IMR-90 (cell line): ENCODE measurements at regions not wholly inside any gene's neighbourhood (a gene's known extent, or its start where the extent isn't known, plus 50 kb on each side); places are given as distances from the start of the nearest gene placed in this dataset.

Source experiments
- ATAC-seq: fragments of 200-7000 bp; cut with Tn5 transposase; 2 replicates; pipeline ENCODE4 v1.9.1; 2020; ENCODE audit warnings: low read depth, mild to moderate bottlenecking, moderate library complexity
- BruUV-seq: library from RNA; stranded (reverse); fragments of 400-500 nt; replicated peaks from 2 replicates; lab custom pipeline; 2021; lab: Mats Ljungman, UMichigan
- CTCF ChIA-PET: fragments of 300-600 bp; formaldehyde crosslinking; extraction: SDS; loops from one replicate; lab custom pipeline; 2021; ENCODE audit warnings: antibody characterized with exemption; lab: Yijun Ruan, JAX
- POLR2A ChIA-PET: fragments of 300-600 bp; sonication (Branson Sonifier 250); formaldehyde crosslinking; loops from one replicate; lab custom pipeline; 2022; ENCODE audit warnings: antibody characterized with exemption; ENCODE audit not compliant: unreplicated experiment; lab: Charles Lee
- DNase-seq: peaks from one replicate; pipeline ENCODE4 v3.0.0; 2013
- H2AFZ ChIP-seq: replicated peaks from 2 replicates; pipeline ENCODE3; 2013; ENCODE audit warnings: low read length, mild to moderate bottlenecking; ENCODE audit not compliant: poor library complexity
- H2AK5ac ChIP-seq: 2 replicates; pipeline ENCODE4 v1.6.1; 2013; ENCODE audit warnings: low read depth, low read length, inconsistent platforms
- H2AK9ac ChIP-seq: replicated peaks from 2 replicates; pipeline ENCODE3; 2013; ENCODE audit warnings: mild to moderate bottlenecking, low read depth, low read length, moderate library complexity; ENCODE audit not compliant: poor library complexity
- H2BK120ac ChIP-seq: 2 replicates; pipeline ENCODE4 v1.6.1; 2013; ENCODE audit warnings: low read depth, low read length, inconsistent platforms
- H2BK15ac ChIP-seq: 3 replicates; pipeline ENCODE4 v1.6.1; 2013; ENCODE audit warnings: low read depth, low read length, inconsistent platforms
- H2BK20ac ChIP-seq: 2 replicates; pipeline ENCODE4 v1.6.1; 2013; ENCODE audit warnings: low read depth, mild to moderate bottlenecking, inconsistent platforms, low read length, moderate library complexity
- H2BK5ac ChIP-seq: 2 replicates; pipeline ENCODE4 v1.6.1; 2013; ENCODE audit warnings: mild to moderate bottlenecking, low read depth, low read length, inconsistent platforms; ENCODE audit not compliant: poor library complexity, severe bottlenecking
- H3K14ac ChIP-seq: replicated peaks from 2 replicates; pipeline ENCODE4 v1.6.1; 2013; ENCODE audit warnings: low read depth, low read length, inconsistent platforms
- H3K18ac ChIP-seq: 2 replicates; pipeline ENCODE4 v1.6.1; 2013; ENCODE audit warnings: low read depth, low read length, control low read depth
- H3K23ac ChIP-seq: 2 replicates; pipeline ENCODE4 v1.6.1; 2013; ENCODE audit warnings: low read depth, low read length, inconsistent platforms
- H3K27ac ChIP-seq: 2 replicates; pipeline ENCODE4 v1.5.1; 2013; ENCODE audit warnings: mild to moderate bottlenecking, control low read depth, low read length; ENCODE audit not compliant: insufficient read depth
- H3K27me3 ChIP-seq: 2 replicates; pipeline ENCODE4 v1.6.1; 2013; ENCODE audit warnings: low read length; ENCODE audit not compliant: control insufficient read depth, insufficient read depth
- H3K36me3 ChIP-seq: 2 replicates; pipeline ENCODE4 v1.6.1; 2013; ENCODE audit warnings: low read length, mixed read lengths; ENCODE audit not compliant: control insufficient read depth, insufficient read depth
- H3K4ac ChIP-seq: 2 replicates; pipeline ENCODE4 v1.6.1; 2013; ENCODE audit warnings: low read depth, low read length, inconsistent platforms
- H3K4me1 ChIP-seq: 2 replicates; pipeline ENCODE4 v1.6.1; 2013; ENCODE audit warnings: low read length, mixed read lengths; ENCODE audit not compliant: control insufficient read depth, insufficient read depth
- H3K4me2 ChIP-seq: 2 replicates; pipeline ENCODE4 v1.6.1; 2013; ENCODE audit warnings: low read depth, mild to moderate bottlenecking, control low read depth, low read length, moderate library complexity
- H3K4me3 ChIP-seq: 2 replicates; pipeline ENCODE4 v1.5.1; 2013; ENCODE audit warnings: low read depth, mild to moderate bottlenecking, control low read depth, low read length, moderate library complexity; ENCODE audit not compliant: insufficient read depth
- H3K56ac ChIP-seq: 2 replicates; pipeline ENCODE4 v1.6.1; 2013; ENCODE audit warnings: low read length, inconsistent platforms; ENCODE audit not compliant: insufficient read depth; ENCODE audit errors: extremely low read depth
- H3K79me1 ChIP-seq, 2 experiments: 2 replicates each; pipeline ENCODE4 v1.6.1; 2013; ENCODE audit warnings: low read length in 2 of 2, inconsistent platforms in 1 of 2, low read depth in 1 of 2
- H3K9ac ChIP-seq: 2 replicates; pipeline ENCODE4 v1.6.1; 2013; ENCODE audit warnings: low read depth, low read length, control low read depth
- H3K9me1 ChIP-seq: 2 replicates; pipeline ENCODE4 v1.6.1; 2013; ENCODE audit warnings: low read length, inconsistent platforms; ENCODE audit not compliant: insufficient read depth
- H3K9me3 ChIP-seq: 2 replicates; pipeline ENCODE4 v1.6.1; 2013; ENCODE audit warnings: low read length; ENCODE audit not compliant: control insufficient read depth, insufficient read depth
- H4K20me1 ChIP-seq: 2 replicates; pipeline ENCODE4 v1.6.1; 2013; ENCODE audit warnings: low read length, inconsistent platforms; ENCODE audit not compliant: insufficient read depth
- H4K5ac ChIP-seq: 2 replicates; pipeline ENCODE4 v1.6.1; 2013; ENCODE audit warnings: mild to moderate bottlenecking, low read depth, low read length, control low read depth
- H4K8ac ChIP-seq, 2 experiments: 2 replicates each; pipeline ENCODE4 v1.6.1; 2013; ENCODE audit warnings: low read depth in 2 of 2, low read length in 2 of 2, control low read depth in 1 of 2, inconsistent platforms in 1 of 2
- H4K91ac ChIP-seq: 2 replicates; pipeline ENCODE4 v1.6.1; 2013; ENCODE audit warnings: low read depth, low read length, inconsistent platforms; ENCODE audit not compliant: insufficient read depth
- BHLHE40 ChIP-seq: fragments of 150-350 bp; IDR thresholded peaks from 2 replicates; pipeline ENCODE4 v1.6.1; 2016; ENCODE audit warnings: mild to moderate bottlenecking, low read depth, low read length
- CEBPB ChIP-seq: IDR thresholded peaks from 2 replicates; pipeline ENCODE4 v1.6.1; 2012; ENCODE audit warnings: low read depth, low read length, improper control_type of control experiment
- CHD1 ChIP-seq: IDR thresholded peaks from 2 replicates; pipeline ENCODE4 v1.6.1; 2012; ENCODE audit warnings: low read depth, low read length, improper control_type of control experiment
- ELK1 ChIP-seq: fragments of 150-350 bp; IDR thresholded peaks from 2 replicates; pipeline ENCODE4 v1.6.1; 2016; ENCODE audit warnings: low read depth, mild to moderate bottlenecking, low read length, moderate library complexity, borderline replicate concordance
- FOS ChIP-seq: fragments of 150-350 bp; IDR thresholded peaks from 2 replicates; pipeline ENCODE4 v1.6.1; 2016; ENCODE audit warnings: low read depth, low read length
- MAFK ChIP-seq: IDR thresholded peaks from 2 replicates; pipeline ENCODE4 v1.6.1; 2012; ENCODE audit warnings: low read depth, low read length, improper control_type of control experiment
- MAZ ChIP-seq: IDR thresholded peaks from 2 replicates; pipeline ENCODE4 v1.6.1; 2012; ENCODE audit warnings: low read depth, mild to moderate bottlenecking, low read length, improper control_type of control experiment, moderate library complexity, borderline replicate concordance
- MXI1 ChIP-seq: IDR thresholded peaks from 2 replicates; pipeline ENCODE4 v1.6.1; 2012; ENCODE audit warnings: low read depth, mild to moderate bottlenecking, low read length, moderate library complexity, borderline replicate concordance
- NFE2L2 ChIP-seq: fragments of 150-350 bp; IDR thresholded peaks from 2 replicates; pipeline ENCODE4 v1.6.1; 2016; ENCODE audit warnings: low read depth, mild to moderate bottlenecking, low read length
- POLR2A ChIP-seq: IDR thresholded peaks from 2 replicates; pipeline ENCODE4 v1.6.1; 2012; ENCODE audit warnings: mild to moderate bottlenecking, low read depth, low read length
- RAD21 ChIP-seq: IDR thresholded peaks from 2 replicates; pipeline ENCODE4 v1.6.1; 2012; ENCODE audit warnings: low read length, improper control_type of control experiment
- RCOR1 ChIP-seq: IDR thresholded peaks from 2 replicates; pipeline ENCODE4 v1.6.1; 2012; ENCODE audit warnings: mild to moderate bottlenecking, low read length, improper control_type of control experiment; ENCODE audit not compliant: insufficient replicate concordance
- RFX5 ChIP-seq: IDR thresholded peaks from 2 replicates; pipeline ENCODE4 v1.8.0; 2012; ENCODE audit warnings: low read depth, mild to moderate bottlenecking, low read length, moderate library complexity
- SMC3 ChIP-seq: fragments of 150-350 bp; IDR thresholded peaks from 2 replicates; pipeline ENCODE4 v1.6.1; 2016; ENCODE audit warnings: low read depth, mild to moderate bottlenecking, antibody characterized with exemption, low read length, moderate library complexity
- USF2 ChIP-seq: fragments of 150-350 bp; IDR thresholded peaks from 2 replicates; pipeline ENCODE4 v1.6.1; 2017; ENCODE audit warnings: mild to moderate bottlenecking, antibody characterized with exemption, low read length, low read depth
- WGBS, 2 experiments: methylation state at CpG; one replicate each; pipeline versions ENCODE4 v1.1.5 to v1.1.7; 2013; ENCODE audit warnings: missing lambda C conversion rate in 2 of 2; ENCODE audit not compliant: insufficient read length in 1 of 2; ENCODE audit errors: extremely low coverage in 2 of 2; 5-methylcytosine and 5-hydroxymethylcytosine counted together
- dilution Hi-C: fragments of 300-500 bp; cut with HindIII; formaldehyde crosslinking; loops from one replicate; pipeline ENCODE4 v1.14.3; 2018; ENCODE audit warnings: low sequenced_read_pairs; ENCODE audit not compliant: unreplicated experiment
- in situ Hi-C: fragments of 300-500 bp; cut with MboI; formaldehyde crosslinking; loops from 3 replicates; pipeline ENCODE4 v1.14.3; 2019; ENCODE audit warnings: low sequenced_read_pairs, inconsistent platforms, mixed read lengths
- intact Hi-C: fragments of 100-400 bp; cut with micrococcal nuclease; formaldehyde crosslinking; loops from 2 replicates; pipeline ENCODE4 v1.10.0; 2022
- TF ChIP-seq, protein P1 (sequence below): conservative IDR thresholded peaks from 2 replicates; pipeline ENCODE4 v1.5.1; 2012; ENCODE audit warnings: mild to moderate bottlenecking, low read depth, low read length, improper control_type of control experiment

DNA sequence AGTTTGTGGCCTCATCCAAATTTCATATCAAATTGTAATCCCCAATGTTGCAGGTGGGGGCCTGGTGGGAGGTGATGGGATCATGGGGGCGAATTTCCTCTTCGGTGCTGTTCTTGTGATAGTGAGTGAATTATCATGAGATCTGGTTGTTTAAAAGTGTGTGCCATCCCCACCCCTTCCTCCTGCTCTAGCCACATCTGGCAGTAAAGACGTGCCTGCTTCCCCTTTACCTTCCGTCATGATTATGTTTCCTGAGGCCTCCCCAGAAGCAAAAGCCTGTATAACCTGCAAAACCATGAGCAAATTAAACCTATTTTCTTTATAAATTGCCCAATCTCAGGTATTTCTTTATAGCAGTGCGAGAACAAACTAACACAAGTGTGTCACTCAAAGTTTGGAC, 71.0 kb upstream of the MOCS2 start:
- Histone ChIP-seq H3K4me2 (no peak overlapping the region), H2AK5ac (no peak overlapping the region), H2BK15ac (no peak overlapping the region), H4K91ac (no peak overlapping the region), H3K27me3 (no peaks in the 10 kb centered on the region), H3K14ac (no peak overlapping the region), H2AK9ac (no peak overlapping the region), H4K5ac (no peak overlapping the region), H3K27ac (no peak overlapping the region), H3K9ac (no peak overlapping the region), H3K18ac (no peak overlapping the region), H3K4me3 (no peak overlapping the region), H2AFZ (no peak overlapping the region), H2BK20ac (no peak overlapping the region), H3K9me1 (no peaks in the 10 kb centered on the region), H2BK120ac (no peak overlapping the region), H4K20me1 (no peaks in the 10 kb centered on the region), H4K8ac (no peak overlapping the region), H2BK5ac (no peak overlapping the region), H3K23ac (no peak overlapping the region), H3K4me1 (no peaks in the 10 kb centered on the region; the same call in 1 of the 2 replicates), H3K4ac (no peak overlapping the region), H3K79me1 (no peaks in the 10 kb centered on the region), H3K36me3 (no peaks in the 10 kb centered on the region), H3K56ac (no peak overlapping the region), H3K9me3 (no peaks in the 10 kb centered on the region)
- in situ Hi-C loops (loop anchor here (5.0 kb wide), 2 partner anchors 57 to 252 kb away; no protein-coding TSS in a partner anchor), intact Hi-C loops (no loop called here), dilution Hi-C loops (no loop called here)
- ChIA-PET CTCF (interaction anchor here (0.6 kb wide), 1 partner anchor 82 kb away, joined by 3 read pairs; no protein-coding TSS in a partner anchor), POLR2A (no interaction called here)
- no TSS peak for BruUV-seq
- no CpG with 5 or more reads among the region's 5 CpGs for WGBS, 2 experiments
- TF ChIP-seq POLR2A: no peak
- TF ChIP-seq, protein P1, sequence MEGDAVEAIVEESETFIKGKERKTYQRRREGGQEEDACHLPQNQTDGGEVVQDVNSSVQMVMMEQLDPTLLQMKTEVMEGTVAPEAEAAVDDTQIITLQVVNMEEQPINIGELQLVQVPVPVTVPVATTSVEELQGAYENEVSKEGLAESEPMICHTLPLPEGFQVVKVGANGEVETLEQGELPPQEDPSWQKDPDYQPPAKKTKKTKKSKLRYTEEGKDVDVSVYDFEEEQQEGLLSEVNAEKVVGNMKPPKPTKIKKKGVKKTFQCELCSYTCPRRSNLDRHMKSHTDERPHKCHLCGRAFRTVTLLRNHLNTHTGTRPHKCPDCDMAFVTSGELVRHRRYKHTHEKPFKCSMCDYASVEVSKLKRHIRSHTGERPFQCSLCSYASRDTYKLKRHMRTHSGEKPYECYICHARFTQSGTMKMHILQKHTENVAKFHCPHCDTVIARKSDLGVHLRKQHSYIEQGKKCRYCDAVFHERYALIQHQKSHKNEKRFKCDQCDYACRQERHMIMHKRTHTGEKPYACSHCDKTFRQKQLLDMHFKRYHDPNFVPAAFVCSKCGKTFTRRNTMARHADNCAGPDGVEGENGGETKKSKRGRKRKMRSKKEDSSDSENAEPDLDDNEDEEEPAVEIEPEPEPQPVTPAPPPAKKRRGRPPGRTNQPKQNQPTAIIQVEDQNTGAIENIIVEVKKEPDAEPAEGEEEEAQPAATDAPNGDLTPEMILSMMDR: no peak
- TF ChIP-seq ELK1: no peak
- no peak for TF ChIP-seq RAD21
- no peak for TF ChIP-seq BHLHE40
- TF ChIP-seq CHD1: no peak
- TF ChIP-seq MXI1: no peak
- no peak for TF ChIP-seq USF2
- TF ChIP-seq MAFK: no peak
- no peak for TF ChIP-seq RFX5
- TF ChIP-seq RCOR1: no peak
- TF ChIP-seq CEBPB: no peak
- no peak for TF ChIP-seq MAZ
- TF ChIP-seq SMC3: no peak
- no peak for TF ChIP-seq FOS
- TF ChIP-seq NFE2L2: no peak
- DNase-seq (no peak), ATAC-seq (no peak)
